ENCODE measurements at regions not wholly inside any gene's neighbourhood (a gene's known extent, or its start where the extent isn't known, plus 50 kb on each side); places are given as distances from the start of the nearest gene placed in this dataset.

- Mint-ChIP-seq H3K27ac (no peak overlapping the region), H3K27me3 (no peaks in the 10 kb centered on the region), H3K9me3 (peaks cover 3% of the 10 kb centered on the region), H3K36me3 (ENCODE audit: low read depth) (no peaks in the 10 kb centered on the region), H3K4me3 (no peak overlapping the region), H3K4me1 (ENCODE audit: low read depth) (no peaks in the 10 kb centered on the region)
- no peaks in the 10 kb centered on the region for H3K36me3 ChIP-seq (ENCODE audit: insufficient read depth, low read length)
- DNase-seq: no peak
- no peak for TF ChIP-seq CTCF (IDR thresholded peaks at IDR 0.05)
- ATAC-seq (ENCODE audit: poor library complexity): no peak
- ChIA-PET POLR2A (interaction anchor here (0.6 kb wide), 1 partner anchor 477 kb away, joined by 4 read pairs; no protein-coding TSS in a partner anchor), CTCF (no interaction called here)
- no peaks in the 10 kb centered on the region for H3K4me1 ChIP-seq (ENCODE audit: insufficient read depth, low read length)
- H3K27me3 ChIP-seq (ENCODE audit: control insufficient read depth in 1 of 2, insufficient read depth in 2 of 2, low read length in 2 of 2): no peaks in the 10 kb centered on the region
- H3K4me3 ChIP-seq (ENCODE audit: low read length): no peak overlapping the region
- H3K9me3 ChIP-seq (ENCODE audit: control insufficient read depth in 1 of 2, insufficient read depth in 1 of 2, low read length in 2 of 2): peaks cover 0 to 4% of the 10 kb centered on the region in 2 experiments
- intact Hi-C loops (cut with DNase I, micrococcal nuclease): no loop called here
- no peak overlapping the region for H3K27ac ChIP-seq (ENCODE audit: low read depth in 1 of 2, low read length in 2 of 2)
Observed at GRCh38 chr2:146438246-146438645, 1406.6 kb upstream of the ACVR2A start.

GRCh38 chr2:146437712-146438111, 1407.1 kb upstream of the ACVR2A start:
- Histone ChIP-seq H3K27ac (ENCODE audit: low read depth in 1 of 2, low read length in 2 of 2) (no peak overlapping the region), H3K27me3 (ENCODE audit: control insufficient read depth in 1 of 2, insufficient read depth in 2 of 2, low read length in 2 of 2) (no peaks in the 10 kb centered on the region), H3K4me3 (ENCODE audit: low read length) (no peak overlapping the region), H3K4me1 (ENCODE audit: insufficient read depth, low read length) (no peaks in the 10 kb centered on the region), H3K36me3 (ENCODE audit: insufficient read depth, low read length) (no peaks in the 10 kb centered on the region), H3K9me3 (ENCODE audit: control insufficient read depth in 1 of 2, insufficient read depth in 1 of 2, low read length in 2 of 2) (peaks cover 0 to 4% of the 10 kb centered on the region in 2 experiments)
- POLR2A ChIA-PET: interaction anchor here (0.6 kb wide), 1 partner anchor 478 kb away, joined by 4 read pairs; no protein-coding TSS in a partner anchor
- Mint-ChIP-seq H3K36me3 (ENCODE audit: low read depth) (no peaks in the 10 kb centered on the region), H3K27me3 (no peaks in the 10 kb centered on the region), H3K27ac (no peak overlapping the region), H3K9me3 (peaks cover 3% of the 10 kb centered on the region), H3K4me3 (no peak overlapping the region), H3K4me1 (ENCODE audit: low read depth) (no peaks in the 10 kb centered on the region)
- intact Hi-C loops (cut with DNase I, micrococcal nuclease): no loop called here
- TF ChIP-seq CTCF (IDR thresholded peaks at IDR 0.05): no peak
- CTCF ChIA-PET: no interaction called here
- no peak for ATAC-seq (ENCODE audit: poor library complexity)
- DNase-seq: no peak

GRCh38 chr2:146433116-146433875, 1411.5 kb upstream of the ACVR2A start:
- no peak overlapping the region for H3K27ac Mint-ChIP-seq
- ATAC-seq (ENCODE audit: poor library complexity): no peak
- Histone ChIP-seq H3K36me3 (ENCODE audit: insufficient read depth, low read length) (no peaks in the 10 kb centered on the region), H3K27ac (ENCODE audit: low read depth in 1 of 2, low read length in 2 of 2) (no peak overlapping the region), H3K27me3 (ENCODE audit: control insufficient read depth in 1 of 2, insufficient read depth in 2 of 2, low read length in 2 of 2) (no peaks in the 10 kb centered on the region), H3K4me3 (ENCODE audit: low read length) (no peak overlapping the region), H3K4me1 (ENCODE audit: insufficient read depth, low read length) (no peaks in the 10 kb centered on the region), H3K9me3 (ENCODE audit: control insufficient read depth in 1 of 2, insufficient read depth in 1 of 2, low read length in 2 of 2) (peaks cover 0 to 4% of the 10 kb centered on the region in 2 experiments)
- no peak overlapping the region for H3K4me3 Mint-ChIP-seq
- peaks cover 3% of the 10 kb centered on the region for H3K9me3 Mint-ChIP-seq
- H3K27me3 Mint-ChIP-seq: no peaks in the 10 kb centered on the region
- no peaks in the 10 kb centered on the region for H3K4me1 Mint-ChIP-seq (ENCODE audit: low read depth)
- CTCF ChIA-PET: no interaction called here
- DNase-seq: no peak
- no peaks in the 10 kb centered on the region for H3K36me3 Mint-ChIP-seq (ENCODE audit: low read depth)
- no peak for TF ChIP-seq CTCF (IDR thresholded peaks at IDR 0.05)
- intact Hi-C loops (cut with DNase I, micrococcal nuclease): no loop called here
- POLR2A ChIA-PET: no interaction called here
